ENCODE measurements at regions not wholly inside any gene's neighbourhood (a gene's known extent, or its start where the extent isn't known, plus 50 kb on each side); places are given as distances from the start of the nearest gene placed in this dataset.

DNA sequence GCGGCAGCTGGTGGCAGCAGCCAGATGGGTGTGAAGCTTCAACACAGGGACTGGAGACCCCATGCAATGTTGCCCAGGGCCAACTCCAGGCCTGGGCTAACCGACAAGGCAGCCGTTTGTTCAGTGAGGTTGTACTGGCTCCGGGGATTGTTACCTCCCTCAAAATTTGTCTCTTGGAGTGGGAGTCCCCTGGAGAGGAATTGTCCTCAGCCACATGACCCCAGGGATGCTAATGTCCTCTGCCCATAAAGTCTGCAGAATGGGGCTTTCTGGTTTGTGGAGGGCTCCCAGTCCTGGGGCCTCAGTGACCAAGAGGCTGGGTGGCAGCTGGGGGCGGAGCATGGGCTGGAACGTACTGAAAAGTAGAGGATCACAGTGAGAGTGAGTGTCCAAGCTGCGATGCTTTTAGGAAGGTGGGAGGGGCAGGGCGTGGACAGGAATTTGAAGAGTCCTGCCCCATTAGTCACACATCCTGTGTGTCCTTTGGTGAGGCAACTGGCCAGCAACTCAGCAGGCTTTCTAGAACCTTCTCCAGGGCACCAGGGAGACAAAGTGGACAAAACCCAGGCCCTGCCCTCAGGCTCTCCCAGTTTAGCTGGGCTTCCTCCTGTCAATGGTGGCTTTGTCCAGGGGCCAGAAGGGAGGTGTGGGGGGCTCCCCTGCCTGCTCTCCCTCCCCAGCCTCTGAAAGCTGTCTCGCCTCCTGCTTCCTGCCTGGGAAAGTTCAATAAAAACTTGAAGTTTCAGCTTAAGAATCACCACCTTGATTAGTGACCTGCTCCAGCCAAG, 114.0 kb downstream of the NSG2 start:
- no peaks in the 10 kb centered on the region for H3K27me3 ChIP-seq
- H3K9me3 ChIP-seq: no peaks in the 10 kb centered on the region
- no peaks in the 10 kb centered on the region for H3K4me1 ChIP-seq
- no peaks in the 10 kb centered on the region for H3K36me3 ChIP-seq
- no peak overlapping the region for H3K27ac ChIP-seq
- no peak for DNase-seq (ENCODE audit: extremely low spot score in 2 of 2)
- intact Hi-C loops (cut with DNase I): no loop called here
- H3K4me3 ChIP-seq: no peak overlapping the region
- TF ChIP-seq POLR2AphosphoS5 (IDR thresholded peaks at IDR 0.05; ENCODE audit: insufficient read depth in 1 of 2, low read depth in 1 of 2) (no peak), POLR2A (IDR thresholded peaks at IDR 0.05) (no peak)
- TF ChIP-seq, protein P1, sequence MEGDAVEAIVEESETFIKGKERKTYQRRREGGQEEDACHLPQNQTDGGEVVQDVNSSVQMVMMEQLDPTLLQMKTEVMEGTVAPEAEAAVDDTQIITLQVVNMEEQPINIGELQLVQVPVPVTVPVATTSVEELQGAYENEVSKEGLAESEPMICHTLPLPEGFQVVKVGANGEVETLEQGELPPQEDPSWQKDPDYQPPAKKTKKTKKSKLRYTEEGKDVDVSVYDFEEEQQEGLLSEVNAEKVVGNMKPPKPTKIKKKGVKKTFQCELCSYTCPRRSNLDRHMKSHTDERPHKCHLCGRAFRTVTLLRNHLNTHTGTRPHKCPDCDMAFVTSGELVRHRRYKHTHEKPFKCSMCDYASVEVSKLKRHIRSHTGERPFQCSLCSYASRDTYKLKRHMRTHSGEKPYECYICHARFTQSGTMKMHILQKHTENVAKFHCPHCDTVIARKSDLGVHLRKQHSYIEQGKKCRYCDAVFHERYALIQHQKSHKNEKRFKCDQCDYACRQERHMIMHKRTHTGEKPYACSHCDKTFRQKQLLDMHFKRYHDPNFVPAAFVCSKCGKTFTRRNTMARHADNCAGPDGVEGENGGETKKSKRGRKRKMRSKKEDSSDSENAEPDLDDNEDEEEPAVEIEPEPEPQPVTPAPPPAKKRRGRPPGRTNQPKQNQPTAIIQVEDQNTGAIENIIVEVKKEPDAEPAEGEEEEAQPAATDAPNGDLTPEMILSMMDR (IDR thresholded peaks at IDR 0.05): no peak

DNA sequence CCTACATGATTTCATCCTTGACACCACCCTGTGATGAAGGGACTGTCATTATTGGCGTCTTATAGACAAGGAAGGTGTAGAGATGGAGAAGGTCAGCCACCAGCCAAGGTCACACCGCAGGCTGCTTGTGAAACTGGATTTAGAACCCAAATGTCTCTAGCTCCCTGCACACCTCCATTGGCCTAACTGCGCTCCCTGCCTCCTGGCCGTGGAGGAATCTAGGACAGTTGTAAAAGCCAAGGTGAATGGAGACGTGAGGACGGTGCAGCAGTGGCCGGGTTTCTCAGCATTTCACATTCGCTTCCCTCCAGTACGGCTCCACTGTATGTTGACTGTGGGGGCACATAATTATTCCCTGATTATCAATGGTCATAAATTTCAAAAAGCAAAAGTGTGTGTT, 119.9 kb downstream of the NSG2 start:
- no peak overlapping the region for H3K4me3 ChIP-seq
- TF ChIP-seq, protein P1 (IDR thresholded peaks at IDR 0.05): no peak
- TF ChIP-seq POLR2AphosphoS5 (IDR thresholded peaks at IDR 0.05; ENCODE audit: insufficient read depth in 1 of 2, low read depth in 1 of 2) (no peak), POLR2A (IDR thresholded peaks at IDR 0.05) (no peak)
- no peaks in the 10 kb centered on the region for H3K36me3 ChIP-seq
- no peak for DNase-seq (ENCODE audit: extremely low spot score in 2 of 2)
- H3K27ac ChIP-seq: no peak overlapping the region
- intact Hi-C loops (cut with DNase I): no loop called here
- no peaks in the 10 kb centered on the region for H3K9me3 ChIP-seq
- H3K4me1 ChIP-seq: no peaks in the 10 kb centered on the region
- H3K27me3 ChIP-seq: no peaks in the 10 kb centered on the region

- Histone ChIP-seq H3K27ac (no peak overlapping the region), H3K9me3 (no peaks in the 10 kb centered on the region), H3K27me3 (no peaks in the 10 kb centered on the region), H3K36me3 (no peaks in the 10 kb centered on the region), H3K4me1 (no peaks in the 10 kb centered on the region), H3K4me3 (no peak overlapping the region)
- TF ChIP-seq POLR2AphosphoS5 (IDR thresholded peaks at IDR 0.05; ENCODE audit: insufficient read depth in 1 of 2, low read depth in 1 of 2): no peak
- TF ChIP-seq POLR2A (IDR thresholded peaks at IDR 0.05): no peak
- TF ChIP-seq, protein P1 (IDR thresholded peaks at IDR 0.05): no peak
- intact Hi-C loops (cut with DNase I): no loop called here
- no peak for DNase-seq (ENCODE audit: extremely low spot score in 2 of 2)
Measured at GRCh38 chr5:174166231-174167079, 120.9 kb downstream of the NSG2 start.

DNA sequence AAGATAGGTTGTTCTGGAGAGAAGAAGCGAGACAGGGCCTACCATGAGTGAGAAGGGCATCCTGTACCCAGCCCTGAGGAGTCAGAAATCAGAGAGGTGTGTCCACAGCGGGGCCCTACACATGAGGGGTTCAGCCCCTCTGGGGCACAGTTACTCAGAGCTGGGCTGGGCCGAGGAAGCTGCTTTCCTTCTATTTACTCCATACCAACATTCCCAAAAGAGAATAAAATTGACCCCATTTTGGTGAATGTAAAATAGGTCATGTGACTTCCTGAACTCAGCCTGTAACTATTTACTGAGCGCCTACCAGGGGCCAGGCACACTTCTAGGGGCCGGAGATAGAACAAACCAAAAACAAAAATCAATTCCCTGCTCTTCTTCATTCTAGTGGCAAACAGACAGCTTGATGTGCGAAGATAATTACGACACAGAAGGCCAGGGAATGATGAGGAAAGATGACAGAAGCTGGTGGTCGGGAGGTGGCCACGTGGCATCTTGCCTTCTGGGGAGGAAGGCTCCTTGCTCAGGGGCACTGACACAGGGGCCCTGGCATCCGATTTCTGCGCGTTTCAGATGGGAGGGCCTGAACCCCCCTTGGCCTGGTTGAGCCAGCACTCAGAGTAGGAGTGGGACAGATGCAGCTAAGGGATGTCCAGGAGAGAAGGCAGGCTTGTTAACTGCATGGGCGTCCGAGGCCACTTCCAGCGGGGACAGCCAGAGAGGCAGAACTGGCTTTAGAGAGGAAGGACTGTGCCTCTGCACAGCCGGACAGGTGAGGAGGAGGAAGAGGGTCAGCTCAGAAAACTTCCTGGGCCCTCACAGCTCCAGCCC, 121.8 kb downstream of the NSG2 start:
- H3K4me1 ChIP-seq: no peaks in the 10 kb centered on the region
- no peak overlapping the region for H3K27ac ChIP-seq
- no peaks in the 10 kb centered on the region for H3K9me3 ChIP-seq
- no peaks in the 10 kb centered on the region for H3K36me3 ChIP-seq
- TF ChIP-seq, protein P1 (IDR thresholded peaks at IDR 0.05): no peak
- no peak for TF ChIP-seq POLR2AphosphoS5 (IDR thresholded peaks at IDR 0.05; ENCODE audit: insufficient read depth in 1 of 2, low read depth in 1 of 2)
- no peak for TF ChIP-seq POLR2A (IDR thresholded peaks at IDR 0.05)
- H3K4me3 ChIP-seq: no peak overlapping the region
- H3K27me3 ChIP-seq: no peaks in the 10 kb centered on the region
- DNase-seq (ENCODE audit: extremely low spot score in 2 of 2): no peak
- intact Hi-C loops (cut with DNase I): no loop called here
